A549 (cell line): ENCODE measurements at regions not wholly inside any gene's neighbourhood (a gene's known extent, or its start where the extent isn't known, plus 50 kb on each side); places are given as distances from the start of the nearest gene placed in this dataset.

ENCODE experiments used
- ATAC-seq, 2 experiments: fragments of 200-7000 bp in 1 of 2; fragments of >200 bp in 1 of 2; cut with Nextera tagmentation in 1 of 2; cut with Tn5 transposase in 1 of 2; 3 replicates each; pipeline versions ENCODE4 v1.8.0 to v1.9.1; 2018 to 2020; ENCODE audit warnings: mild to moderate bottlenecking in 1 of 2, moderate library complexity in 1 of 2
- CTCF ChIA-PET: fragments of 300-600 bp; sonication (Branson Sonifier 250); formaldehyde crosslinking; extraction: SDS; loops from one replicate; lab custom pipeline; 2021; ENCODE audit warnings: antibody characterized with exemption, inconsistent platforms; lab: Yijun Ruan, JAX
- POLR2A ChIA-PET: fragments of 350-600 bp; formaldehyde crosslinking; extraction: SDS; loops from one replicate; lab custom pipeline; 2021; ENCODE audit warnings: antibody characterized with exemption, inconsistent platforms; lab: Yijun Ruan, JAX
- DNase-seq, 2 experiments: peaks; one replicate each; pipeline versions ENCODE4 v3.0.0 to v3.0.0-alpha.2; 2011 to 2016; ENCODE audit warnings: low read depth in 1 of 2, low spot score in 1 of 2
- FAIRE-seq: peaks from 2 replicates; lab custom pipeline; 2011; peaks lifted over from hg19 to GRCh38; lab: Jason Lieb, UNC
- H3K27ac ChIP-seq, 2 experiments: fragments of >200 bp; sonication (Bioruptor Twin); formaldehyde crosslinking; 3 replicates each; pipeline ENCODE4 v1.5.1; 2016 to 2017
- H3K4me1 ChIP-seq: fragments of >200 bp; sonication (Bioruptor Twin); formaldehyde crosslinking; 3 replicates; pipeline ENCODE4 v1.6.1; 2016
- H3K4me2 ChIP-seq: fragments of >200 bp; sonication (Bioruptor Twin); formaldehyde crosslinking; 3 replicates; pipeline ENCODE4 v1.6.1; 2016
- H3K4me3 ChIP-seq: fragments of >200 bp; sonication (Bioruptor Twin); formaldehyde crosslinking; 3 replicates; pipeline ENCODE4 v1.5.1; 2016
- H3K9me3 ChIP-seq: fragments of >200 bp; sonication (Bioruptor Twin); formaldehyde crosslinking; 3 replicates; pipeline ENCODE4 v1.6.1; 2016
- CEBPB ChIP-seq, 2 experiments: fragments of >200 bp in 1 of 2; sonication (Bioruptor Twin) in 1 of 2; formaldehyde crosslinking in 1 of 2; IDR thresholded peaks; 2 replicates each; pipeline ENCODE4 v1.6.1; 2012 to 2016
- CTCF ChIP-seq: fragments of >200 bp; sonication (Bioruptor Twin); formaldehyde crosslinking; IDR thresholded peaks from 3 replicates; pipeline ENCODE4 v1.5.1; 2016
- EHMT2 ChIP-seq: fragments of 200-600 bp; sonication (generic); IDR thresholded peaks from 2 replicates; pipeline ENCODE4 v1.6.1; 2016; ENCODE audit warnings: antibody characterized with exemption, low read depth, mild to moderate bottlenecking, moderate library complexity
- FOSB ChIP-seq: fragments of 250-450 bp; sonication (Bioruptor Pico); IDR thresholded peaks from 2 replicates; pipeline ENCODE4 v1.5.0; 2020; ENCODE audit warnings: mild to moderate bottlenecking, moderate library complexity
- GATA3 ChIP-seq: IDR thresholded peaks from 2 replicates; pipeline ENCODE4 v1.6.1; 2012; ENCODE audit warnings: borderline replicate concordance
- HOXA7 ChIP-seq: fragments of 250-450 bp; sonication (Bioruptor Pico); IDR thresholded peaks from 2 replicates; pipeline ENCODE4 v1.5.0; 2020; ENCODE audit warnings: mild to moderate bottlenecking, moderate library complexity
- HOXB13 ChIP-seq: fragments of 250-450 bp; sonication (Bioruptor Pico); IDR thresholded peaks from 2 replicates; pipeline ENCODE4 v1.5.0; 2020; ENCODE audit warnings: low read depth, mild to moderate bottlenecking, moderate library complexity
- HOXB5 ChIP-seq: fragments of 250-450 bp; sonication (Bioruptor Pico); IDR thresholded peaks from 2 replicates; pipeline ENCODE4 v1.5.0; 2020; ENCODE audit warnings: mild to moderate bottlenecking, moderate library complexity
- JUN ChIP-seq, 2 experiments: fragments of >200 bp; sonication (Bioruptor Twin); formaldehyde crosslinking; IDR thresholded peaks; 2 replicates in 1 of 2; 3 replicates in 1 of 2; pipeline ENCODE4 v1.6.1; 2016 to 2017
- JUNB ChIP-seq: fragments of >200 bp; sonication (Bioruptor Twin); formaldehyde crosslinking; IDR thresholded peaks from 2 replicates; pipeline ENCODE4 v1.6.1; 2016
- KDM5A ChIP-seq: fragments of 200-600 bp; sonication (generic); IDR thresholded peaks from 2 replicates; pipeline ENCODE4 v1.6.1; 2016; ENCODE audit warnings: antibody characterized with exemption, mild to moderate bottlenecking
- PHF8 ChIP-seq: fragments of 200-600 bp; sonication (generic); IDR thresholded peaks from 2 replicates; pipeline ENCODE4 v1.6.1; 2016; ENCODE audit warnings: low read depth, mild to moderate bottlenecking, antibody characterized with exemption, moderate library complexity, borderline replicate concordance
- POLR2AphosphoS2 ChIP-seq: conservative IDR thresholded peaks from 2 replicates; pipeline ENCODE4 v1.6.1; 2012; ENCODE audit warnings: low read length, improper control_type of control experiment, inconsistent platforms
- RNF2 ChIP-seq: fragments of 200-600 bp; sonication (generic); IDR thresholded peaks from 2 replicates; pipeline ENCODE4 v1.6.1; 2016; ENCODE audit warnings: low read depth, mild to moderate bottlenecking, antibody characterized with exemption, moderate library complexity, borderline replicate concordance
- SMC3 ChIP-seq: fragments of >200 bp; sonication (Bioruptor Twin); formaldehyde crosslinking; IDR thresholded peaks from 3 replicates; pipeline ENCODE4 v1.6.1; 2018; ENCODE audit warnings: inconsistent platforms
- SREBF2 ChIP-seq: fragments of 450-650 bp; IDR thresholded peaks from 2 replicates; pipeline ENCODE4 v1.6.1; 2014; ENCODE audit warnings: mild to moderate bottlenecking, moderate library complexity
- ZSCAN20 ChIP-seq: fragments of 250-450 bp; sonication (Bioruptor Pico); IDR thresholded peaks from 2 replicates; pipeline ENCODE4 v1.8.0; 2022; ENCODE audit warnings: mild to moderate bottlenecking, moderate library complexity
- WGBS: methylation state at CpG from one replicate; pipeline ENCODE4 v1.1.6; 2017; ENCODE audit errors: missing lambda C conversion rate; 5-methylcytosine and 5-hydroxymethylcytosine counted together
- TF ChIP-seq, protein P1 (sequence below): fragments of 150-350 bp; IDR thresholded peaks from 2 replicates; pipeline ENCODE4 v1.6.1; 2014; ENCODE audit warnings: low read depth, mild to moderate bottlenecking, low read length
- TF ChIP-seq, protein P2 (sequence below): fragments of 250-450 bp; sonication (Bioruptor Pico); IDR thresholded peaks from 2 replicates; pipeline ENCODE4 v1.5.0; 2020; ENCODE audit warnings: low read depth, mild to moderate bottlenecking, moderate library complexity

- TF ChIP-seq CTCF, result no peak
Measured at GRCh38 chr10:6980353-6980752, 400.3 kb upstream of the PRKCQ start (continued).

DNA sequence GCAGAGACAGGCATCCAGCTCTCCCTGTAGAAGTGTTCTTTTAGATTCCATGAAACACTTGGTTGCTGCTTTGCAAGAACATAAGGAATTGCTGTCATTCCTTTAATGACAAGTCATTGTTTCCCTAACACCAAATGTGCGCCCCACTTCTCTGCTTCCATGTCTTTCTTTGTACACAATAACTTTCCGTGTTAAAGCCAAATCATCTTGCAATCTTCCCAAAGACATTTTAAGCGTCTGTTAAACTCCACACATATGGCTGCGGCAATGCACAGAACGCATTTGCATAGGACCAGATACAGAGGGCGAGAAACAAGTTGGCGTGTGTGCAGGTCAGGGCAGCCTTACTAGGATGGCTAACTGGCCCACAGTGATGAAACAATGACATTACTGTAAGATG lies 399.3 kb upstream of the PRKCQ start:
- TF ChIP-seq FOSB (no peak), KDM5A (no peak), SREBF2 (no peak), JUN (IDR thresholded peaks at IDR 0.05) (no peak), RNF2 (no peak), HOXB5 (no peak), EHMT2 (no peak)
- TF ChIP-seq, protein P1, sequence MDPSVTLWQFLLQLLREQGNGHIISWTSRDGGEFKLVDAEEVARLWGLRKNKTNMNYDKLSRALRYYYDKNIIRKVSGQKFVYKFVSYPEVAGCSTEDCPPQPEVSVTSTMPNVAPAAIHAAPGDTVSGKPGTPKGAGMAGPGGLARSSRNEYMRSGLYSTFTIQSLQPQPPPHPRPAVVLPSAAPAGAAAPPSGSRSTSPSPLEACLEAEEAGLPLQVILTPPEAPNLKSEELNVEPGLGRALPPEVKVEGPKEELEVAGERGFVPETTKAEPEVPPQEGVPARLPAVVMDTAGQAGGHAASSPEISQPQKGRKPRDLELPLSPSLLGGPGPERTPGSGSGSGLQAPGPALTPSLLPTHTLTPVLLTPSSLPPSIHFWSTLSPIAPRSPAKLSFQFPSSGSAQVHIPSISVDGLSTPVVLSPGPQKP, result no peak
- WGBS, result 63% methylated on average over 7 of the region's 7 CpGs
- ChIA-PET CTCF (interaction anchor here (1.0 kb wide), 2 partner anchors 9 to 437 kb away, joined by 3 read pairs; no protein-coding TSS in a partner anchor), POLR2A (no interaction called here)
- no peaks in the 10 kb centered on the region for H3K9me3 ChIP-seq
- H3K4me3 ChIP-seq, result no peak overlapping the region
- H3K4me2 ChIP-seq, result no peak overlapping the region
- FAIRE-seq (no peak), DNase-seq (no peak), ATAC-seq (no peak)
- no peak overlapping the region for H3K27ac ChIP-seq
- H3K4me1 ChIP-seq, result no peaks in the 10 kb centered on the region

- Histone ChIP-seq H3K27ac (no peak overlapping the region), H3K4me3 (no peak overlapping the region), H3K4me2 (no peak overlapping the region), H3K9me3 (no peaks in the 10 kb centered on the region), H3K4me1 (no peaks in the 10 kb centered on the region)
- ATAC-seq (no peak), DNase-seq (no peak), FAIRE-seq (no peak)
- 14% methylated on average over 5 of the region's 5 CpGs for WGBS
- POLR2A ChIA-PET, result no interaction called here
- CTCF ChIA-PET, result interaction anchor here (0.7 kb wide), 1 partner anchor 54 kb away, joined by 3 read pairs; no protein-coding TSS in a partner anchor
- TF ChIP-seq HOXB5, result no peak
- TF ChIP-seq, protein P2, sequence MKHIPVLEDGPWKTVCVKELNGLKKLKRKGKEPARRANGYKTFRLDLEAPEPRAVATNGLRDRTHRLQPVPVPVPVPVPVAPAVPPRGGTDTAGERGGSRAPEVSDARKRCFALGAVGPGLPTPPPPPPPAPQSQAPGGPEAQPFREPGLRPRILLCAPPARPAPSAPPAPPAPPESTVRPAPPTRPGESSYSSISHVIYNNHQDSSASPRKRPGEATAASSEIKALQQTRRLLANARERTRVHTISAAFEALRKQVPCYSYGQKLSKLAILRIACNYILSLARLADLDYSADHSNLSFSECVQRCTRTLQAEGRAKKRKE (CRISPR knock-in tag), result no peak
- no peak for TF ChIP-seq GATA3
- no peak for TF ChIP-seq HOXA7 (CRISPR knock-in tag)
- no peak for TF ChIP-seq SMC3
- no peak for TF ChIP-seq POLR2AphosphoS2
- TF ChIP-seq JUNB, result no peak
- no peak for TF ChIP-seq HOXB13 (CRISPR knock-in tag)
- TF ChIP-seq ZSCAN20, result no peak
- no peak for TF ChIP-seq CEBPB (IDR thresholded peaks at IDR 0.05)
- TF ChIP-seq PHF8, result no peak
Measured at GRCh38 chr10:6978187-6978627, 398.1 kb upstream of the PRKCQ start.
